H1 (cell line): ENCODE measurements at regions not wholly inside any gene's neighbourhood (a gene's known extent, or its start where the extent isn't known, plus 50 kb on each side); places are given as distances from the start of the nearest gene placed in this dataset.

Experiments used
- ATF2 ChIP-seq: IDR thresholded peaks from 2 replicates; pipeline ENCODE4 v1.6.1; 2012; ENCODE audit warnings: low read length, inconsistent platforms
- CBX5 ChIP-seq: fragments of 300-800, 300-1000 bp; sonication (generic); IDR thresholded peaks from 2 replicates; pipeline ENCODE4 v1.7.1; 2016; ENCODE audit warnings: antibody characterized with exemption, low read length, low read depth
- CEBPB ChIP-seq: IDR thresholded peaks from 2 replicates; pipeline ENCODE4 v1.6.1; 2012; ENCODE audit warnings: low read depth, low read length
- CREB1 ChIP-seq: IDR thresholded peaks from 2 replicates; pipeline ENCODE4 v1.6.1; 2012; ENCODE audit warnings: inconsistent platforms
- CTCF ChIP-seq, 3 experiments: IDR thresholded peaks; 1 replicate in 2 of 3; 2 replicates in 1 of 3; pipeline versions ENCODE4 v1.5.1 to v1.6.1; 2011; ENCODE audit warnings: low read length in 3 of 3, mild to moderate bottlenecking in 3 of 3, inconsistent platforms in 2 of 3, low read depth in 1 of 3, moderate library complexity in 1 of 3; ENCODE audit not compliant: insufficient read depth in 1 of 3; ENCODE audit errors: control extremely low read depth in 1 of 3
- EP300 ChIP-seq, 2 experiments: IDR thresholded peaks; 1 replicate in 1 of 2; 2 replicates in 1 of 2; pipeline ENCODE4 v1.6.1; 2011 to 2012; ENCODE audit warnings: low read depth in 2 of 2, low read length in 2 of 2, mild to moderate bottlenecking in 2 of 2, borderline replicate concordance in 1 of 2, inconsistent platforms in 1 of 2, moderate library complexity in 1 of 2
- HDAC2 ChIP-seq, 2 experiments: fragments of 300-600 bp in 1 of 2; sonication (generic) in 1 of 2; IDR thresholded peaks; 2 replicates each; pipeline ENCODE4 v1.6.1; 2011 to 2012; ENCODE audit warnings: low read depth in 2 of 2, low read length in 2 of 2, mild to moderate bottlenecking in 2 of 2, moderate library complexity in 2 of 2, borderline replicate concordance in 1 of 2, inconsistent platforms in 1 of 2
- MAFK ChIP-seq: IDR thresholded peaks from 2 replicates; pipeline ENCODE4 v1.6.1; 2012; ENCODE audit warnings: low read depth, mild to moderate bottlenecking, improper control_type of control experiment, low read length
- NRF1 ChIP-seq: IDR thresholded peaks from 2 replicates; pipeline ENCODE4 v1.6.1; 2011; ENCODE audit warnings: mild to moderate bottlenecking, low read depth, low read length, improper control_type of control experiment
- PHF8 ChIP-seq: fragments of 200-600 bp; sonication (generic); conservative IDR thresholded peaks from 2 replicates; pipeline ENCODE4 v1.7.1; 2012; ENCODE audit warnings: low read depth, mild to moderate bottlenecking, inconsistent platforms, low read length, moderate library complexity
- POLR2AphosphoS5 ChIP-seq: IDR thresholded peaks from 2 replicates; pipeline ENCODE4 v1.6.1; 2011; ENCODE audit warnings: low read depth, low read length
- USF2 ChIP-seq: IDR thresholded peaks from 2 replicates; pipeline ENCODE4 v1.6.1; 2011; ENCODE audit warnings: low read length, improper control_type of control experiment
- YY1 ChIP-seq: IDR thresholded peaks from 2 replicates; pipeline ENCODE4 v1.6.1; 2011; ENCODE audit warnings: low read depth, mild to moderate bottlenecking, low read length
- TF ChIP-seq, protein P1 (sequence below): IDR thresholded peaks from 2 replicates; pipeline ENCODE4 v1.6.1; 2012; ENCODE audit warnings: inconsistent platforms

- TF ChIP-seq CBX5 (no peak), PHF8 (no peak), NRF1 (no peak), CTCF (IDR thresholded peaks at IDR 0.05; ENCODE audit: control extremely low read depth in 1 of 3, insufficient read depth in 1 of 3, low read depth in 1 of 3, low read length in 3 of 3) (no peak), HDAC2 (IDR thresholded peaks at IDR 0.05; ENCODE audit: borderline replicate concordance in 1 of 2, low read depth in 2 of 2, low read length in 2 of 2) (no peak), CEBPB (no peak), POLR2AphosphoS5 (no peak), CREB1 (no peak), EP300 (IDR thresholded peaks at IDR 0.05; ENCODE audit: borderline replicate concordance in 1 of 2, low read depth in 2 of 2, low read length in 2 of 2) (no peak), YY1 (no peak), MAFK (no peak), ATF2 (no peak), USF2 (no peak)
- TF ChIP-seq, protein P1, sequence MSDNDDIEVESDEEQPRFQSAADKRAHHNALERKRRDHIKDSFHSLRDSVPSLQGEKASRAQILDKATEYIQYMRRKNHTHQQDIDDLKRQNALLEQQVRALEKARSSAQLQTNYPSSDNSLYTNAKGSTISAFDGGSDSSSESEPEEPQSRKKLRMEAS = no peak
Measured at GRCh38 chr21:20811702-20812101, 186.5 kb upstream of the NCAM2 start.
